Panc1 (cell line): ENCODE measurements at regions not wholly inside any gene's neighbourhood (a gene's known extent, or its start where the extent isn't known, plus 50 kb on each side); places are given as distances from the start of the nearest gene placed in this dataset.

Source experiments
- POLR2AphosphoS5 ChIP-seq: IDR thresholded peaks from 2 replicates; pipeline ENCODE4 v1.6.1; 2012; ENCODE audit warnings: mild to moderate bottlenecking, low read depth, low read length, moderate library complexity
- SIN3A ChIP-seq: IDR thresholded peaks from 2 replicates; pipeline ENCODE4 v1.6.1; 2012; ENCODE audit warnings: low read depth, mild to moderate bottlenecking, low read length, moderate library complexity, borderline replicate concordance; ENCODE audit not compliant: insufficient read depth
- TF ChIP-seq, protein P1 (sequence below): fragments of 450-650 bp; IDR thresholded peaks from 2 replicates; pipeline ENCODE4 v1.5.1; 2017; ENCODE audit warnings: mild to moderate bottlenecking
- TF ChIP-seq, protein P2 (sequence below), 2 experiments: IDR thresholded peaks; 2 replicates each; pipeline ENCODE4 v1.6.1; 2011 to 2012; ENCODE audit warnings: low read depth in 2 of 2, control low read depth in 1 of 2, low read length in 1 of 2, mild to moderate bottlenecking in 1 of 2, moderate library complexity in 1 of 2; ENCODE audit not compliant: insufficient read depth in 1 of 2

DNA sequence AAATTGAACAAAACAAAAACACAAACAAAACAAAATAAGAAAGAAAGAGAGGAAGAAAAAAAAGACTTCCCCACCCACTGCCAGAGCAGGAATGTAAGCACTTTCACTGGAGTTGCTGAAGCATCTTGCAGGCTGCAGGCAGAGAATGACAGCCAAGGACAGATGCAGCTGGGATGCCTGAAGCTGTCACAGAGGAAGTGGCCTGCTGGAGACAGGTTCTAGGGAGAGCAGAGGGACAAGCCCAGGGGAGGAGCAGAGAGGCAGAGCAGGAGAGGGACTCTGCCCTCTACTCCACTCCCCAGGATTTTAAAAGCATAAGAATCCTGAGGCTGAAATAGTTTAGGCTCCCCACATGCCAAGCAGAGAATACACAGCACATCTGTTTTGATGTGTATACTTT lies 326.2 kb downstream of the TUSC7 start:
- TF ChIP-seq, protein P1, sequence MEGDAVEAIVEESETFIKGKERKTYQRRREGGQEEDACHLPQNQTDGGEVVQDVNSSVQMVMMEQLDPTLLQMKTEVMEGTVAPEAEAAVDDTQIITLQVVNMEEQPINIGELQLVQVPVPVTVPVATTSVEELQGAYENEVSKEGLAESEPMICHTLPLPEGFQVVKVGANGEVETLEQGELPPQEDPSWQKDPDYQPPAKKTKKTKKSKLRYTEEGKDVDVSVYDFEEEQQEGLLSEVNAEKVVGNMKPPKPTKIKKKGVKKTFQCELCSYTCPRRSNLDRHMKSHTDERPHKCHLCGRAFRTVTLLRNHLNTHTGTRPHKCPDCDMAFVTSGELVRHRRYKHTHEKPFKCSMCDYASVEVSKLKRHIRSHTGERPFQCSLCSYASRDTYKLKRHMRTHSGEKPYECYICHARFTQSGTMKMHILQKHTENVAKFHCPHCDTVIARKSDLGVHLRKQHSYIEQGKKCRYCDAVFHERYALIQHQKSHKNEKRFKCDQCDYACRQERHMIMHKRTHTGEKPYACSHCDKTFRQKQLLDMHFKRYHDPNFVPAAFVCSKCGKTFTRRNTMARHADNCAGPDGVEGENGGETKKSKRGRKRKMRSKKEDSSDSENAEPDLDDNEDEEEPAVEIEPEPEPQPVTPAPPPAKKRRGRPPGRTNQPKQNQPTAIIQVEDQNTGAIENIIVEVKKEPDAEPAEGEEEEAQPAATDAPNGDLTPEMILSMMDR: no peak
- TF ChIP-seq POLR2AphosphoS5 (no peak), SIN3A (no peak)
- TF ChIP-seq, protein P2, sequence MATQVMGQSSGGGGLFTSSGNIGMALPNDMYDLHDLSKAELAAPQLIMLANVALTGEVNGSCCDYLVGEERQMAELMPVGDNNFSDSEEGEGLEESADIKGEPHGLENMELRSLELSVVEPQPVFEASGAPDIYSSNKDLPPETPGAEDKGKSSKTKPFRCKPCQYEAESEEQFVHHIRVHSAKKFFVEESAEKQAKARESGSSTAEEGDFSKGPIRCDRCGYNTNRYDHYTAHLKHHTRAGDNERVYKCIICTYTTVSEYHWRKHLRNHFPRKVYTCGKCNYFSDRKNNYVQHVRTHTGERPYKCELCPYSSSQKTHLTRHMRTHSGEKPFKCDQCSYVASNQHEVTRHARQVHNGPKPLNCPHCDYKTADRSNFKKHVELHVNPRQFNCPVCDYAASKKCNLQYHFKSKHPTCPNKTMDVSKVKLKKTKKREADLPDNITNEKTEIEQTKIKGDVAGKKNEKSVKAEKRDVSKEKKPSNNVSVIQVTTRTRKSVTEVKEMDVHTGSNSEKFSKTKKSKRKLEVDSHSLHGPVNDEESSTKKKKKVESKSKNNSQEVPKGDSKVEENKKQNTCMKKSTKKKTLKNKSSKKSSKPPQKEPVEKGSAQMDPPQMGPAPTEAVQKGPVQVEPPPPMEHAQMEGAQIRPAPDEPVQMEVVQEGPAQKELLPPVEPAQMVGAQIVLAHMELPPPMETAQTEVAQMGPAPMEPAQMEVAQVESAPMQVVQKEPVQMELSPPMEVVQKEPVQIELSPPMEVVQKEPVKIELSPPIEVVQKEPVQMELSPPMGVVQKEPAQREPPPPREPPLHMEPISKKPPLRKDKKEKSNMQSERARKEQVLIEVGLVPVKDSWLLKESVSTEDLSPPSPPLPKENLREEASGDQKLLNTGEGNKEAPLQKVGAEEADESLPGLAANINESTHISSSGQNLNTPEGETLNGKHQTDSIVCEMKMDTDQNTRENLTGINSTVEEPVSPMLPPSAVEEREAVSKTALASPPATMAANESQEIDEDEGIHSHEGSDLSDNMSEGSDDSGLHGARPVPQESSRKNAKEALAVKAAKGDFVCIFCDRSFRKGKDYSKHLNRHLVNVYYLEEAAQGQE (IDR thresholded peaks at IDR 0.05; ENCODE audit: insufficient read depth in 1 of 2, low read depth in 2 of 2, low read length in 1 of 2): no peak
